ENCODE measurements at regions not wholly inside any gene's neighbourhood (a gene's known extent, or its start where the extent isn't known, plus 50 kb on each side); places are given as distances from the start of the nearest gene placed in this dataset.
A peak's percentile ranks its signal among the peaks of the same experiment; 100 is the strongest.
"Not testable (repeated sequence)": the region's sequence is repeated elsewhere in the genome, so short reads cannot be mapped to it uniquely, and the experiment has no call there.

GRCh38 chr11:97756571-97757335, 1264.0 kb upstream of the CNTN5 start:
- intact Hi-C loops (cut with DNase I), result no loop called here
- ATAC-seq, result no peak
- Histone ChIP-seq H3K4me1 (ENCODE audit: control insufficient read depth, insufficient read depth, low read length) (no peaks in the 10 kb centered on the region), H3K27me3 (ENCODE audit: control insufficient read depth, insufficient read depth) (no peaks in the 10 kb centered on the region), H3K4me3 (ENCODE audit: low read length) (no peak overlapping the region), H3K9me3 (ENCODE audit: control insufficient read depth, low read length) (no peaks in the 10 kb centered on the region), H3K27ac (ENCODE audit: low read length) (no peak overlapping the region)
- 87% methylated on average over 4 of the region's 4 CpGs for WGBS
- no peak for DNase-seq

- intact Hi-C loops (cut with DNase I), result no loop called here
Observed at GRCh38 chr11:97761175-97761574, 1259.6 kb upstream of the CNTN5 start.

GRCh38 chr11:97764193-97764592, 1256.6 kb upstream of the CNTN5 start:
- Histone ChIP-seq H3K27ac (ENCODE audit: low read length) (no peak overlapping the region), H3K27me3 (ENCODE audit: control insufficient read depth, insufficient read depth) (no peaks in the 10 kb centered on the region), H3K9me3 (ENCODE audit: control insufficient read depth, low read length) (no peaks in the 10 kb centered on the region), H3K4me1 (ENCODE audit: control insufficient read depth, insufficient read depth, low read length) (no peaks in the 10 kb centered on the region), H3K4me3 (ENCODE audit: low read length) (no peak overlapping the region)
- ATAC-seq (no peak), DNase-seq (no peak)
- intact Hi-C loops (cut with DNase I), result no loop called here
- WGBS, result 97% methylated on average over 1 of the region's 1 CpG

More at GRCh38 chr11:97761175-97761574, 1259.6 kb upstream of the CNTN5 start:
- 48% methylated on average over 2 of the region's 2 CpGs for WGBS
- DNase-seq, result no peak
- H3K27me3 ChIP-seq (ENCODE audit: control insufficient read depth, insufficient read depth), result no peaks in the 10 kb centered on the region
- H3K9me3 ChIP-seq (ENCODE audit: control insufficient read depth, low read length), result no peaks in the 10 kb centered on the region
- H3K27ac ChIP-seq (ENCODE audit: low read length), result no peak overlapping the region
- H3K4me3 ChIP-seq (ENCODE audit: low read length), result no peak overlapping the region
- no peaks in the 10 kb centered on the region for H3K4me1 ChIP-seq (ENCODE audit: control insufficient read depth, insufficient read depth, low read length)
- no peak for ATAC-seq

DNA sequence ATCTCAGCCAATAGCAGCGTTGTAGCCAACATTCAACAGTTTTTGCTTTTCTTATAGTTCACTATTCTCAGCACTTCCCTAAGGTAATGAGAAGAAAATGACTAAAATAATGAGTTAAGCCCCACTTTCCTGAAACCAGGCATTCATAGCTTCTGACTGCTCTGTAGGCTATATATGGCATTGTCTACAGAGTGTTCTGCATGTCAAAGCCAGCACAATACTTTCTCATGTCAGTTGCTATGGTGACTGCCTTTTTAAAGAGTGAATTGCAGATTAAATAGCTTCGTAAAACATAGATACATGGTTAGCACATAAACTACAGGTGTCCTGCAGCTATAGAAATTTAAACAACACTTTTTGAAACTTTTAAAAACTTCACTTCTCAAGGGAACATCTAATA, 1256.1 kb upstream of the CNTN5 start:
- Histone ChIP-seq H3K4me3 (ENCODE audit: low read length) (no peak overlapping the region), H3K27me3 (ENCODE audit: control insufficient read depth, insufficient read depth) (no peaks in the 10 kb centered on the region), H3K27ac (ENCODE audit: low read length) (no peak overlapping the region), H3K9me3 (ENCODE audit: control insufficient read depth, low read length) (no peaks in the 10 kb centered on the region), H3K4me1 (ENCODE audit: control insufficient read depth, insufficient read depth, low read length) (no peaks in the 10 kb centered on the region)
- 65% methylated on average over 2 of the region's 2 CpGs for WGBS
- no peak for ATAC-seq
- no peak for DNase-seq
- intact Hi-C loops (cut with DNase I), result no loop called here

GRCh38 chr11:97770570-97770969, 1250.2 kb upstream of the CNTN5 start:
- Histone ChIP-seq H3K27me3 (ENCODE audit: control insufficient read depth, insufficient read depth) (no peaks in the 10 kb centered on the region), H3K4me1 (ENCODE audit: control insufficient read depth, insufficient read depth, low read length) (no peaks in the 10 kb centered on the region), H3K27ac (ENCODE audit: low read length) (no peak overlapping the region), H3K9me3 (ENCODE audit: control insufficient read depth, low read length) (no peaks in the 10 kb centered on the region), H3K4me3 (ENCODE audit: low read length) (no peak overlapping the region)
- intact Hi-C loops (cut with DNase I), result no loop called here
- ATAC-seq (no peak), DNase-seq (no peak)
- 43% methylated on average over 1 of the region's 1 CpG for WGBS

- no peaks in the 10 kb centered on the region for H3K9me3 ChIP-seq (ENCODE audit: control insufficient read depth, low read length)
- intact Hi-C loops (cut with DNase I), result no loop called here
- no peaks in the 10 kb centered on the region for H3K27me3 ChIP-seq (ENCODE audit: control insufficient read depth, insufficient read depth)
- no peaks in the 10 kb centered on the region for H3K4me1 ChIP-seq (ENCODE audit: control insufficient read depth, insufficient read depth, low read length)
- H3K27ac ChIP-seq (ENCODE audit: low read length), result no peak overlapping the region
- ATAC-seq, result no peak
- WGBS, result 28% methylated on average over 5 of the region's 5 CpGs
- H3K4me3 ChIP-seq (ENCODE audit: low read length), result no peak overlapping the region
- no peak for DNase-seq
Observed at GRCh38 chr11:97772705-97773104, 1248.0 kb upstream of the CNTN5 start.

- H3K4me3 ChIP-seq (ENCODE audit: low read length); ATAC-seq; H3K9me3 ChIP-seq (ENCODE audit: control insufficient read depth, low read length); H3K27ac ChIP-seq (ENCODE audit: low read length); intact Hi-C loops (cut with DNase I); DNase-seq; H3K4me1 ChIP-seq (ENCODE audit: control insufficient read depth, insufficient read depth, low read length); H3K27me3 ChIP-seq (ENCODE audit: control insufficient read depth, insufficient read depth): not testable (repeated sequence)
- 91% methylated on average over 4 of the region's 4 CpGs for WGBS
Observed at GRCh38 chr11:97784388-97784787, 1236.4 kb upstream of the CNTN5 start.

- 70% methylated on average over 3 of the region's 3 CpGs for WGBS
- H3K9me3 ChIP-seq (ENCODE audit: control insufficient read depth, low read length), result no peaks in the 10 kb centered on the region
- H3K4me1 ChIP-seq (ENCODE audit: control insufficient read depth, insufficient read depth, low read length), result no peaks in the 10 kb centered on the region
- H3K4me3 ChIP-seq (ENCODE audit: low read length), result no peak overlapping the region
- no peak overlapping the region for H3K27ac ChIP-seq (ENCODE audit: low read length)
- no peaks in the 10 kb centered on the region for H3K27me3 ChIP-seq (ENCODE audit: control insufficient read depth, insufficient read depth)
- intact Hi-C loops (cut with DNase I), result no loop called here
- no peak for DNase-seq
- ATAC-seq, result no peak
Observed at GRCh38 chr11:97786961-97787360, 1233.8 kb upstream of the CNTN5 start.

GRCh38 chr11:97794876-97795275, 1225.9 kb upstream of the CNTN5 start:
- 45% methylated on average over 2 of the region's 2 CpGs for WGBS
- DNase-seq, result no peak
- Histone ChIP-seq H3K27ac (ENCODE audit: low read length) (no peak overlapping the region), H3K27me3 (ENCODE audit: control insufficient read depth, insufficient read depth) (no peaks in the 10 kb centered on the region), H3K4me1 (ENCODE audit: control insufficient read depth, insufficient read depth, low read length) (no peaks in the 10 kb centered on the region), H3K4me3 (ENCODE audit: low read length) (no peak overlapping the region), H3K9me3 (ENCODE audit: control insufficient read depth, low read length) (no peaks in the 10 kb centered on the region)
- intact Hi-C loops (cut with DNase I), result no loop called here
- no peak for ATAC-seq

- no peak for ATAC-seq
- DNase-seq, result no peak
- H3K27me3 ChIP-seq (ENCODE audit: control insufficient read depth, insufficient read depth), result no peaks in the 10 kb centered on the region
- H3K9me3 ChIP-seq (ENCODE audit: control insufficient read depth, low read length), result no peaks in the 10 kb centered on the region
- intact Hi-C loops (cut with DNase I), result no loop called here
- H3K4me3 ChIP-seq (ENCODE audit: low read length), result no peak overlapping the region
- H3K27ac ChIP-seq (ENCODE audit: low read length), result no peak overlapping the region
- H3K4me1 ChIP-seq (ENCODE audit: control insufficient read depth, insufficient read depth, low read length), result no peaks in the 10 kb centered on the region
- 89% methylated on average over 3 of the region's 3 CpGs for WGBS
Observed at GRCh38 chr11:97800891-97801290, 1219.9 kb upstream of the CNTN5 start.

- intact Hi-C loops (cut with DNase I), result no loop called here
- DNase-seq (peak in 2 of 3 donors; percentile 16 to 55), ATAC-seq (peak; percentile 78 to 97)
Observed at GRCh38 chr11:97814325-97814959, 1206.3 kb upstream of the CNTN5 start.

More at GRCh38 chr11:97814325-97814959, 1206.3 kb upstream of the CNTN5 start:
- 63% methylated on average over 4 of the region's 4 CpGs for WGBS
- H3K4me3 ChIP-seq (ENCODE audit: low read length), result no peak overlapping the region
- no peak overlapping the region for H3K27ac ChIP-seq (ENCODE audit: low read length)
- H3K27me3 ChIP-seq (ENCODE audit: control insufficient read depth, insufficient read depth), result no peaks in the 10 kb centered on the region
- H3K9me3 ChIP-seq (ENCODE audit: control insufficient read depth, low read length), result no peaks in the 10 kb centered on the region
- H3K4me1 ChIP-seq (ENCODE audit: control insufficient read depth, insufficient read depth, low read length), result no peaks in the 10 kb centered on the region

Data from right cardiac atrium (tissue), 5 donors.